NCI-H69 (cell line): ENCODE measurements at regions not wholly inside any gene's neighbourhood (a gene's known extent, or its start where the extent isn't known, plus 50 kb on each side); places are given as distances from the start of the nearest gene placed in this dataset.

Experiments
- DNase-seq: peaks from one replicate; lab custom pipeline; 2025; lab: John Stamatoyannopoulos, UW

- DNase-seq = no peak
Measured at GRCh38 chr14:104462651-104463630, 116.6 kb upstream of the C14orf180 start.

GRCh38 chr14:104464907-104465306 is 114.7 kb upstream of the C14orf180 start:
- no peak for DNase-seq

DNA sequence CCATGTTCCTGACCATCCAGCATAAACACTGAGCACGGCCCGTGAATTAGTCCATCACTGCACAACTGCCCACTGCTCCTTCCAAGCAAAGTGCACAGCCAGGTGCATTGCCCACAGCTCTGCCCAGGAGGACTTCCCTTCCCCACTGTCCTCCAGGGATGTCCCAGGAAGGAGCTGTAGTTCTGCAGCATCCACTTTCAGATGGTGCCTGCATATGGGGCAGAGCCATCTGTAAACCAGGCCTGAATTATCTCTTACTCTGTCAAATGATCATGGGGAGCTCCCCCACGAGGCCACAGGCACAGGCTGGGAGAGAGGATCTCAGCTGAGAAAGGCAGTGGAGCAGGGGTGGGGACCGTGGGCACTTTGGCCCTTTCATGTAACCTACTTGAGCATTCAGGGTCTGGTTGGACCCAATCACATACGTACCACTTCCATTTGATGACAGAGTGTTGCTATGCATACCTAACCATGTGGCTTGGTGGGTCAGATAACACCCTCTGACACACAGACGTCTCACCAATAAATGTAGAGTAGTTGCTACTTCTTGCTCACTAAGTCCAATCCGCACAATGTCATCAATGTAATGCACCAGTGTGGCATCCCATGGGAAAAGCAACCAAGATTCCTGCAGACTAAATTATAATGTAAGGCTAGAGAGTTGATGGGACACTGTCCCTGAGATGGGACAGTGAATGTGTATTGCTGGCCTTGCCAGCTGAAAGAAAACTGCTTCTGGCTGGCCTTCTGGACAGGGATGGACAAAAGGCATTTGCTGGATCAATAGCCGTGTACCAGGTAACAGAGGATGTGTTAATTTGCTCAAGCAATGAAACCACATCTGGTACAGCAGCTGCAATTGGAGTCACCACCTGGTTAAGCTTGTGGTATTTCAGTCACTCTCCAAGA is 113.8 kb upstream of the C14orf180 start:
- no peak for DNase-seq

DNA sequence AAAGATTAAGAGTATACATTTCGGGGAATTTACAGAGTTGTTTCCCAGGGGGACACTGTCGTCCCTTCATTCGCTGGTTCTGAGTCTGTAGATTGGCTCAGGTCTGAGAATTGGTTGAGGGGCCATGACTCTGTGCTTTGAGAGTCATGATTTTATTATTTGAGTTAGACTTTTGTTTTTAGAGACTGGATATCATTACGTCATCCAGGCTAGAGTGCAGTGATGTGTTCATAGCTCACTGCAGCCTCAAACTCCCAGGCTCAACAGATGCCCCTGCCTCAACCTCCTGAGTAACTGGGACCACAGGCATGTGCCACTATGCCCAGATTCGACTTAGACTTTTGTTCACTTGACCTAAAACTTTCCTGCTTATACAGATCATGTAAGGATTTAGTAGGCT is 112.3 kb upstream of the C14orf180 start:
- no peak for DNase-seq

- DNase-seq = no peak
Measured at GRCh38 chr14:104467641-104468040, 111.9 kb upstream of the C14orf180 start.

DNA sequence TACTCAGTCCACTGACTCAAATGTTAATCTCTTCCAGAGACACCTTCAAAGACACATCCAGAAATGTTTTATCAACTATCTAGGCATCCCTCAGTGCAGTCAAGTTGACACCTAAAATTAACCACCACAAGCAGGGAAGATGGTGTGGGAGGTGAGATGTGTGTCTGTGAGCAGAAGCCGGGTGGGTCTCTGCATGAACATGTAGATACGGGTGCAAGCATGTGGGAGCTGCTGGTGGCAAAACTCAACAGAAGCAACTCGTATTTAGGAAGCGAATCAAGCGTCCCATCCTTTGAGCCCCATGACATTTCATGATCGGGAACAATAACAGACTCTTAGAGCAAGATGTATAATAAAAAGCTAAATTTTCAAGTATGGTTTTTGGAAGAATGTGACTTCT is 110.0 kb upstream of the C14orf180 start:
- DNase-seq = no peak

DNA sequence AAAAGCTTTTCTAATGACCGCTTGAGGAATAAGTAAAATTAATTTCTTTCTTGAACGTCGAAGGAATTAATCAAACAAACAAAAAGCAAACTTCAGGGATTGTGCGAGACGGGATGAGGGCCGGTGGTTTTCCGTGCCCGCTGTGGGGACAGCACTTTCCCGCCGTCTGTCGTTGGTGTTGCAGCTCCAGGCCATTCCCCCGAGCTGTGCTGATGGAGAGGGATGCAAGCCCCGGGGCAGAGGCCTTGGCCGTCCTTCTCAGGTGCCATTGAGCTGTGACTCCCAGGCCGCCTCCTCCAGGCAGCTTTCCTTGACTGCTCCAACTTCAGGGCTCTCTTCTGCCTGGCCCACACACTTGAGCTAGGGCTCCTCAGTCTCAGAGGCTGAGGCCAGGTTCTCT is 109.0 kb upstream of the C14orf180 start:
- no peak for DNase-seq

DNA sequence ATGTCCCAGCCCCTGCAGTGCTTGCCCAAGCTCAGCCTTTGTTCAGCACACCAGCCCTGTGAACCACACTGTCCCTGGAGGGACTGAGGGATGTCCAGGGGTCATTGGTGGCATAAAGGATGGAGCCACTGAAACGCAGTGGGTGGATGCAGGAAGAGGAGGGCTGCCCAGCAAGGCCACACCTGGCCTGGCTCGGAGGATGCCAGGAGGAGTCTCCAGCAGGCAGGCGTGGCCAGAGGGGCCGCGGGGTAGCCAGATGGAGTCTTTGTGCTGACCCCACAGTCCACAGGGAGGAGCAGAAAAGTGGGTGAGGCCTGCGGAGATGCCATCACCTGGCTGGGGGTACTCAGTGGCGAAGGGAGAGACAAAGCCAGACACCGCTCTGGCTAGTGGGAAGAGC is 108.5 kb upstream of the C14orf180 start:
- no peak for DNase-seq

DNA sequence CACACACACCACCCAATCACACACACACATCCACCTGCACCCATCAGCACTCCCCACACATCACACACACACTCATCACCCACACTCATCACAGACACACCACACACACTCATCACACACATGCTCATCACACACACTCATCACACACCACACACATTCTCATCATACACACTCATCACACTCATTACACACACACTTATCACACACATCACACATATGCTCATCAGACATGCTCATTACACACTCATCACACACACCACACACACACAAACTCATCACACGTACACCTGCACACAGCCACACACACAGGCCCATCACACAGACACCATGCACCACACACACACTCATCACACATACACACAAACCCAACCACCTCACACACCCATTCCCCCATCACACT is 107.5 kb upstream of the C14orf180 start:
- no peak for DNase-seq

GRCh38 chr14:104472536-104473243 is 106.9 kb upstream of the C14orf180 start:
- no peak for DNase-seq

- DNase-seq = no peak
Measured at GRCh38 chr14:104473244-104473565, 106.4 kb upstream of the C14orf180 start.

DNA sequence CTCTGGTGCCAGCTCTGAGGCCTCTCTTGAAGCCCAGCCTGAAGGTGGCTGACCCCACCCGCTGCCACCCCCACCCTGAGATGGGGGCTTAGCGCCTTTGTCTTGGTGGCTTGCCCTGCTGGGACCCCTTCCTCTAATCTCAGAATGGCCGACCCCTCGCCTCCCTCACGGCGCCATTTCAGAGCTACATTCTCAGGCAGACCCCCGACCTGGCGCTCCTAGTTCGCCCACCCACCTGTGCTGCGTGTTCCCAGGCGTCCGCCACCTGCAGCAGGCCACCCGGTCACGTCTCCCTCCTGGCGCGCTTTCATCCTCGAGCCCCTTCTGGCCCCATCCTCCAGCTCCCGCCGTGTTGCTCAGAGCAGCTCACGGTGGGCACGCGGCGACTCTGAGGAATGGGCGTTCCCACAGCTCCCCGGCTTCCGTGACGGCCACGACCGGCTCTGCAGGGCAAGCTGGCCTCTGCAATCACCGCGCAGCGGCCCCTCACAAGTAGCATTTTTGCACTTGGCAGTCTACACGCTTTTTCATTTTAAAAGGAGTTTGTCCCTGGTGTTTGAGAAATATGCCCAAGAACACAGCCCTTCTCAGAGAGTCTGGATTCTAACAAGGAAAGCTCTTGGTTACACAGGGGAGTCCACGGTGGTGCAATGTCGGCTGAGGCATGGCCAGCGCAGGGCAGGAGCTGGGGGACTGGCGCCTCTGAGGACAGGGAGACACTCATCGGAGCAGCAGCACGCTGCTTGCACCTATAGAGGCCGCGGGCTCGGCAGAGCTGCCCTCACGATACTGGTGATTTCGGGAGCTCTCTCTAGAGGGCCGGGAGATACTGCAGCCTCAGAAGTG is 105.7 kb upstream of the C14orf180 start:
- DNase-seq = no peak

DNA sequence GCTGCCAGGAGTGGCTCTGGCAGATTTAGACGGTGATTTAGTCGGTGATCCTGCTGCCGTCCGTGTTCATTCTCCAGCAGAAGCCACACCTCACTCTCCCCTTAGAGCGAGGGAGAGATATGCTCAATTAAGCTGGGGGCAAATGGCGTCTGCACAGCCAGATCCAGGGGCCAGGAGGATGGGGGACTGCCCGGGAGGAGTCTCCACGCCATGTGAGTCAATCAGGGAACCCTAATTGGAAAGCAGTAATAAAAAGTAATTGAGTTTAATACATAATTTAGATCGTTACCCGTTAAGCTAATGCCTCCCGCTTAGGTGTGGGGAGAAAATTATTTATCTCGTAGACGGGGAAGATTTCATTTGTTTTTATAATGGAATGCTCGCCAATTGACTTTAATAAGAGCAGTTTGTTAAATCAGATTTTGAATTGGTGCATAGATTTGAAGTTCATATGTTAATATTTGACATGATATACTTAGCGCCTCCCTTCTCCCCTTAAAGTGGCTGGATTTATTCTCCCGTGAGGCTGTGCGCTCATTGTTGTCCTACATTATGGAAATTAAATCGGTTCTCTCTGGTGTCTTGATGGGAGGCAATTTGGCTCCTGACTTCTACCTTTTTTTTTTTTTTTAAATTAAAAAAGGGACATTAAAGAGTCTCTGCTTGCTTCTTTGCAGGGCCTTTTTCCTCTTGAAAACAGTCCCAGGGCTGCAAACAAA is 104.9 kb upstream of the C14orf180 start:
- no peak for DNase-seq

- DNase-seq = no peak
Measured at GRCh38 chr14:104475256-104475655, 104.3 kb upstream of the C14orf180 start.

DNA sequence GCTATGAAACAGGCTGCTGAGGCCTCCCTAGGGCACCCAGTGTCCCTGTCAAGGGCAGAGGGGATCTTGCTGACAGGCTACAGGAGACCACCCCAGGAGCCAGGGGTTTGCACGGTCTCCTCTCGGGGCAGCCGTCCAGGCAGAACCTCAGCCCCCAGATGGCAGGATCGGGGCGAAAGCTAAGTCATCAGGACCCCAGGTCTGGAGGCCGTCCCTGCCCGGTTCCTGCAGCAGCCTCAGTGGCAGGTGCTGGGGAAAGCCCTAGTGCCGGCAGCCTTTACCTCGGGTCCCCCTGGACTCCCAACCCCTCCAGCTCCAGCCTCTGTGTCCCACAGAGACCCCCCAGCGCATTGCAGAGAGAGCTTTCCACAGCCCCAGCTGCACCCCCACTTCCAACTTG is 103.8 kb upstream of the C14orf180 start:
- DNase-seq = no peak

GRCh38 chr14:104476437-104476836 is 103.1 kb upstream of the C14orf180 start:
- DNase-seq = no peak

GRCh38 chr14:104477117-104477623 is 102.4 kb upstream of the C14orf180 start:
- peak; percentile 31 for DNase-seq

GRCh38 chr14:104477666-104478380 is 101.7 kb upstream of the C14orf180 start:
- DNase-seq = peak; percentile 59

GRCh38 chr14:104478656-104479055 is 100.9 kb upstream of the C14orf180 start:
- DNase-seq = no peak

- DNase-seq = no peak
Measured at GRCh38 chr14:104479901-104480300, 99.7 kb upstream of the C14orf180 start.
